Thyroid gland (tissue), 4 donors: ENCODE measurements at regions not wholly inside any gene's neighbourhood (a gene's known extent, or its start where the extent isn't known, plus 50 kb on each side); places are given as distances from the start of the nearest gene placed in this dataset.

Experiments
- POLR2A ChIP-seq, 2 donors: fragments of 450-650 bp; IDR thresholded peaks; one replicate each; pipeline ENCODE4 v1.6.1; 2017; ENCODE audit warnings: antibody characterized with exemption in 2 of 2, mild to moderate bottlenecking in 2 of 2, moderate library complexity in 1 of 2
- TF ChIP-seq, protein P1 (sequence below), 6 experiments: fragments of 200-600 bp in 3 of 6; fragments of 450-650 bp in 3 of 6; sonication (generic) in 3 of 6; IDR thresholded peaks; one replicate each; pipeline ENCODE4 v1.5.1; 2016 to 2019; ENCODE audit warnings: antibody characterized with exemption in 6 of 6, mild to moderate bottlenecking in 2 of 6, inconsistent platforms in 1 of 6, moderate library complexity in 1 of 6

DNA sequence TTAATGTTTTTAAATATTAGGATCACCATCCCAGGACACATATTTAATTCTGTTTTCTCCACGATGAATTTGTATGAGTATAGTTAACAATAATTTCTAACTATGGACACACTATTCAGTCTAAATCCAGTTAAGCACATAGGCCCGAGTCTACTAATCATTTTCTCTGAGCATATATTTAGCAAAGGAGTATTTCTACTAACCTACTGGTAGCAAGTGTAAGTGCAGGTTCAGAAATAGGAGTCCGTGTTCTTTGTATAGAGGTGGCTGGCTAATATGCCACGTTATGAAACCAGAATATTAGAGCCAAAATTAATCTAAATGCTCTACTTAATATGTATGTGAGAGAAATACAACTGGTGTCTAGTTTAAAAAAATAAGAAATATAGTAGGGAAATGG lies 416.6 kb upstream of the NXPH2 start:
- TF ChIP-seq, protein P1, sequence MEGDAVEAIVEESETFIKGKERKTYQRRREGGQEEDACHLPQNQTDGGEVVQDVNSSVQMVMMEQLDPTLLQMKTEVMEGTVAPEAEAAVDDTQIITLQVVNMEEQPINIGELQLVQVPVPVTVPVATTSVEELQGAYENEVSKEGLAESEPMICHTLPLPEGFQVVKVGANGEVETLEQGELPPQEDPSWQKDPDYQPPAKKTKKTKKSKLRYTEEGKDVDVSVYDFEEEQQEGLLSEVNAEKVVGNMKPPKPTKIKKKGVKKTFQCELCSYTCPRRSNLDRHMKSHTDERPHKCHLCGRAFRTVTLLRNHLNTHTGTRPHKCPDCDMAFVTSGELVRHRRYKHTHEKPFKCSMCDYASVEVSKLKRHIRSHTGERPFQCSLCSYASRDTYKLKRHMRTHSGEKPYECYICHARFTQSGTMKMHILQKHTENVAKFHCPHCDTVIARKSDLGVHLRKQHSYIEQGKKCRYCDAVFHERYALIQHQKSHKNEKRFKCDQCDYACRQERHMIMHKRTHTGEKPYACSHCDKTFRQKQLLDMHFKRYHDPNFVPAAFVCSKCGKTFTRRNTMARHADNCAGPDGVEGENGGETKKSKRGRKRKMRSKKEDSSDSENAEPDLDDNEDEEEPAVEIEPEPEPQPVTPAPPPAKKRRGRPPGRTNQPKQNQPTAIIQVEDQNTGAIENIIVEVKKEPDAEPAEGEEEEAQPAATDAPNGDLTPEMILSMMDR (IDR thresholded peaks at IDR 0.05) = no peak
- no peak for TF ChIP-seq POLR2A (IDR thresholded peaks at IDR 0.05)
